ENCODE measurements at regions not wholly inside any gene's neighbourhood (a gene's known extent, or its start where the extent isn't known, plus 50 kb on each side); places are given as distances from the start of the nearest gene placed in this dataset.

DNA sequence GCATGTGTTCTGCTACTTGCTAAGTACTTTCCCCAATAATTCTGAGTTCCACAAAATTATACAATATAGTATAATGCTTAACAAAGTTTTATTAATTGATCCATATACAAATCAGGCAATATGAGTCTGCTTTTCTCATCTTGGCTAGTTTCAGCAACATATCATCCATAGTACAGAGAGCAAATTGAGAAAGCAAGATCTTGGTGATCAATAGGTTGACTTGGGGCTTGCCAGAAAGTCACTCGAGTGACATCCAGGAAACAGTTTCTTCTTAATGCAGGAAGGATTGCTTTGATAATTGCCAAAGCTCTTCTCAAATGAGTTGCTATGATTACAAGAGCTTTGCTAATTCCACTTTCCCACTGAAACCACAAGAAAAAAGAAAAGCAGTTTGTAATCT, 533.6 kb upstream of the NMUR2 start:
- TF ChIP-seq, protein P1, sequence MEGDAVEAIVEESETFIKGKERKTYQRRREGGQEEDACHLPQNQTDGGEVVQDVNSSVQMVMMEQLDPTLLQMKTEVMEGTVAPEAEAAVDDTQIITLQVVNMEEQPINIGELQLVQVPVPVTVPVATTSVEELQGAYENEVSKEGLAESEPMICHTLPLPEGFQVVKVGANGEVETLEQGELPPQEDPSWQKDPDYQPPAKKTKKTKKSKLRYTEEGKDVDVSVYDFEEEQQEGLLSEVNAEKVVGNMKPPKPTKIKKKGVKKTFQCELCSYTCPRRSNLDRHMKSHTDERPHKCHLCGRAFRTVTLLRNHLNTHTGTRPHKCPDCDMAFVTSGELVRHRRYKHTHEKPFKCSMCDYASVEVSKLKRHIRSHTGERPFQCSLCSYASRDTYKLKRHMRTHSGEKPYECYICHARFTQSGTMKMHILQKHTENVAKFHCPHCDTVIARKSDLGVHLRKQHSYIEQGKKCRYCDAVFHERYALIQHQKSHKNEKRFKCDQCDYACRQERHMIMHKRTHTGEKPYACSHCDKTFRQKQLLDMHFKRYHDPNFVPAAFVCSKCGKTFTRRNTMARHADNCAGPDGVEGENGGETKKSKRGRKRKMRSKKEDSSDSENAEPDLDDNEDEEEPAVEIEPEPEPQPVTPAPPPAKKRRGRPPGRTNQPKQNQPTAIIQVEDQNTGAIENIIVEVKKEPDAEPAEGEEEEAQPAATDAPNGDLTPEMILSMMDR (IDR thresholded peaks at IDR 0.05) = no peak
- 0 out of 2 replicates have a peak, but pooled peaks cover 5% of the 10 kb centered on the region for H3K36me3 Mint-ChIP-seq (ENCODE audit: low read depth)
- H3K4me3 Mint-ChIP-seq = no peak overlapping the region
- no peaks in the 10 kb centered on the region for H3K4me1 Mint-ChIP-seq (ENCODE audit: low read depth)
- peaks cover 20% of the 10 kb centered on the region for H3K9me3 Mint-ChIP-seq
- no peak overlapping the region for H3K27ac Mint-ChIP-seq
- DNase-seq = no peak
- no peaks in the 10 kb centered on the region; the same call in 1 of the 2 replicates for H3K27me3 Mint-ChIP-seq (ENCODE audit: insufficient read depth)

DNA sequence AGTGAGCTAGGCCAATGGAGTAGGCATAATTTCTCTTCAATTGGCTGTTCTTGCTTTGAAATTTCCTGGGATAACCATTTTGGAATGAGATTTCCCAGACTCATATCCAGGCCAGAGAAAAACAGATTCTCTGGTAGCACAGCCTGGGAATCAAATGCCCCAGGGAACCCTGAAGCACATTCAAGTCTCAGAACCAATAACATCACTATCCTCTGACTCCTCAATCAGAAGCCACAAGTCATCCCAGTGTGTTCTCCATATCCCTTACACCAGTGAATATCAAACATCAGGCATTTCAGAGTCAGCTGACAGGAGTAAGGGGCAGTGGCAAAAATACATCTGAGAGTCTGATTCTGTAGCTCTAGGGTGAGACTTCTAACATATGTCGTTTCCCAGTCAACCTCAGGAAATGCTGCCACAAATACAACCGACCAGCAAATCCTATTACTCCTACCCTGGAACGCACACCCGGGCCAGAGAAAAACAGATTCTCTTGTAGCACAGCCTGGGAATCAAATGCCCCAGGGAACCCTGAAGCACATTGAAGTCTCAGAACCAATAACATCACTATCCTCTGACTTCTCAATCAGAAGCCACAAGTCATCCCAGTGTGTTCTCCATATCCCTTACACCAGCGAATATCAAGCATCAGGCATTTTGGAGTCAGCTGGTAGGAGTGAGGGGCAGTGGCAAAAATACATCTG, 537.7 kb upstream of the NMUR2 start:
- no peaks in the 10 kb centered on the region for H3K4me1 Mint-ChIP-seq (ENCODE audit: low read depth)
- no peak overlapping the region for H3K4me3 Mint-ChIP-seq
- H3K27ac Mint-ChIP-seq = no peak overlapping the region
- TF ChIP-seq, protein P1 (IDR thresholded peaks at IDR 0.05) = no peak
- DNase-seq = no peak
- 0 out of 2 replicates have a peak, but pooled peaks cover 5% of the 10 kb centered on the region for H3K36me3 Mint-ChIP-seq (ENCODE audit: low read depth)
- peaks cover 21% of the 10 kb centered on the region for H3K9me3 Mint-ChIP-seq
- no peaks in the 10 kb centered on the region; the same call in 1 of the 2 replicates for H3K27me3 Mint-ChIP-seq (ENCODE audit: insufficient read depth)

DNA sequence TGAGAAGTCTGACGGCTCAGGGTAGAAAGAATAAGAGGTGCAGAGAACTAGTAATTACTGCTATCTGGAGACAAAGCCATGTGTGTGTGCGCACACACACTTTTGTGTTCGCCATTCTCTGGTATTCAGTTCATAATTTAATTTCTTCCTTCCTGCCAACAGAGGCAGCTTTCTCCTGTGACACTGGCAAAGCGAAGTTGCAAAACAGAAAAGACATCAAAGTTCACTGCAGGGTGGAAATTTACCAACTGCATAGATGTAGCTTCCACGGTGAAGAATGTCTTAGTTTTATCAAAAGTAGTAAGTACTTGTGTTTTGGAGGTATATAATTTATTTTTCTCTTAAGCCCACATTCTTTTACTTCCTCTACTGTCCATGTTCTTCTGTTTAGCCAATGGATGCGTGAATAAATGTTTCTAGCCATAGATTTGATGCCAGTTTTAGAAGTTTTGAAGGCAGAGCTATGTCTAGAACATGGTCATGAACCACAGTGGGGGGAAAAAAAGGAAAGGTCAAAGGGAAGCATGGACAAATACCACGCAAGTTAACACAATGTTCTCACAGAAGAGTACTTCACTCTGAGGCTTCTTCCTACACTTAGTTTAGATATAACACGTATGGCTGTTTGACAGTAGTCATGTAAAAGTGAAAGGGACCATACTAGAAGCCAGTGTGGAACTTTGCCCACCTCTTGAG, 536.5 kb upstream of the GRIA1 start:
- Mint-ChIP-seq H3K27me3 (ENCODE audit: insufficient read depth) (no peaks in the 10 kb centered on the region), H3K4me3 (no peak overlapping the region), H3K9me3 (peaks cover 34% of the 10 kb centered on the region), H3K27ac (no peak overlapping the region), H3K4me1 (ENCODE audit: low read depth) (no peaks in the 10 kb centered on the region), H3K36me3 (ENCODE audit: low read depth) (no peaks in the 10 kb centered on the region)
- DNase-seq = no peak
- TF ChIP-seq, protein P1 (IDR thresholded peaks at IDR 0.05) = no peak

DNA sequence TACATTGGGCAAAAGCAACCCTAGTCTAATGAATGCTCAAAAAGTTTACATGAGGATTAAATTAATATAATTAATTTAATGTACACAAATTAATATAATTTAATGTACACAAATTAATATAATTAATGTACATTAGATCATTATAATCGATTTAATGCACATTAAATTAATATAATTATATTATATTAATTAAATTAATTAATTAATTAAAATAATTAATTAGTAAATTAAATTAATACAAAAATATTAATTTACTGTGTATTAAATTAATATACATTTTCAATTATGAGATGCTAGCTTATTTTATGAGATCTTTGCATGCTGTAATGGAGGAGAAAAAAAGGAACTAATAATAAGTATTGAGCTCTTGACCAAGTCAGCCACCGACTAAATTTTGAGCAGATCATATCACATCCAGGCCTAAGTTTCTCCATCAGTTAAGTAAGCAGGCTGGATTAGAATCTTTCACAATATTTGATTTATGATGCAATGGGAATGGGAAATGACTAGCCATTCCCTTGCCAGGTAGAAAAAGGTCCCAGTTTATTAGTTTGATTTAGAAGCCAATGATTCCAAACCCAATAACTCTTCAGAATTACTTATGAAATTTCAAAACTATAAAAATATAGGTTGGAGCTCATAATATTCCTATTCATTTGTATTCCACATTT, 533.4 kb upstream of the GRIA1 start:
- Mint-ChIP-seq H3K36me3 (ENCODE audit: low read depth) (no peaks in the 10 kb centered on the region), H3K9me3 (peaks cover 22% of the 10 kb centered on the region), H3K4me1 (ENCODE audit: low read depth) (no peaks in the 10 kb centered on the region), H3K27me3 (ENCODE audit: insufficient read depth) (no peaks in the 10 kb centered on the region), H3K4me3 (no peak overlapping the region), H3K27ac (no peak overlapping the region)
- TF ChIP-seq, protein P1 (IDR thresholded peaks at IDR 0.05) = no peak
- no peak for DNase-seq

DNA sequence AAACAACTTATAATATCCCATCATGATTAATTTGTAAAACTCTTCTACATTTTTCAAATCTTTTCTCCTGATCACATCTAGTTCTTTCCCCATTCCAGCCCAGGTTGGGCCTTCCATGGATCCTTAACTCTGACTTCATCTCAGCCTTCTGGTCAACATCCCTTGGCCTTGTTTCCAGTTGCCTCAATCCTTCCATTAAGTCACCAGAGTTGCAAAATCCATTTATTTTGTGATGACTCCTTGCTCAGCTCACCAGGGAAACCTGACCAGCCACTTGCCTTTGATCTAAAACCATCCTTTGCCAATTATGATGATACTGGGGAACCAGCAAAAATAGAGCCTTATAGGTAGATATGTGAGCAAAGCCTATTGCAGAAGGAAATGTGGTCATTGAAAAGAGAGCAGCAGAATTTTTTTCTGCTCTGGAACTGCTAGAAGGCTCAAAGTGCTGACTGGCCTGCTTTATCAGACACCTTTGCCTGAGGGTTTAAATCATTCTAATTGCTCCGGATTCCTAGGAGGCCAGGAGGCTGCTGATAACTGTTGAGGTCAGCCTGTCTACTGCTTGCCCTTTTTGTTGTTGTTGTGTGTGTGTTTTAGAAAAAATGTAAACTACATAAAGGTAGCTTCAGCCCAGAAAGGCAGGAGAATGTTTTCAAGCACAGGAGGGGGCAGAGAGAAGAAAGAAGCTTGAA, 512.2 kb upstream of the GRIA1 start:
- Mint-ChIP-seq H3K4me1 (ENCODE audit: low read depth) (no peaks in the 10 kb centered on the region), H3K4me3 (no peak overlapping the region), H3K27ac (no peak overlapping the region), H3K36me3 (ENCODE audit: low read depth) (no peaks in the 10 kb centered on the region), H3K9me3 (peaks cover 41% of the 10 kb centered on the region), H3K27me3 (ENCODE audit: insufficient read depth) (no peaks in the 10 kb centered on the region)
- DNase-seq = no peak
- TF ChIP-seq, protein P1 (IDR thresholded peaks at IDR 0.05) = no peak

Measured in HFFc6 (cell line).